ENCODE measurements at regions not wholly inside any gene's neighbourhood (a gene's known extent, or its start where the extent isn't known, plus 50 kb on each side); places are given as distances from the start of the nearest gene placed in this dataset.

DNA sequence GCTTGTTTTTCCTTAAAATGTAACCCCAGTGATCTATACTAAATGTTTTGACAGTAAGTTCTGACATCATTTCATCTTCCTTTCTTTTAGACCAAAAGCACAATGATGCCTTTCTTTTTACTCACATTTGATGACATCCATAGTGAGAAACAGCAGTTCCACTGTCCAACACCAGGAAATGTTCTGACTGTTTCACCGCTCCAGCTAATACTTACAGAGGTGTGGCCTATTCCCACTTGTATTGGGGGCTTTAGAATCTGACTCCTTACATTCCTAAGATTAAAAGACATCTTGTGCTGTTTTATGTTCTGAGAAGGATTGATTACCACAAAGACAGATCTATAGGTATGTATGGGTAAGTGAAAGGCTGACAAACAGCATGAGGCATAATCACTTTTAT is 1018.2 kb upstream of the PRMT6 start:
- TF ChIP-seq POLR2A (IDR thresholded peaks at IDR 0.05), result no peak
- TF ChIP-seq, protein P1, sequence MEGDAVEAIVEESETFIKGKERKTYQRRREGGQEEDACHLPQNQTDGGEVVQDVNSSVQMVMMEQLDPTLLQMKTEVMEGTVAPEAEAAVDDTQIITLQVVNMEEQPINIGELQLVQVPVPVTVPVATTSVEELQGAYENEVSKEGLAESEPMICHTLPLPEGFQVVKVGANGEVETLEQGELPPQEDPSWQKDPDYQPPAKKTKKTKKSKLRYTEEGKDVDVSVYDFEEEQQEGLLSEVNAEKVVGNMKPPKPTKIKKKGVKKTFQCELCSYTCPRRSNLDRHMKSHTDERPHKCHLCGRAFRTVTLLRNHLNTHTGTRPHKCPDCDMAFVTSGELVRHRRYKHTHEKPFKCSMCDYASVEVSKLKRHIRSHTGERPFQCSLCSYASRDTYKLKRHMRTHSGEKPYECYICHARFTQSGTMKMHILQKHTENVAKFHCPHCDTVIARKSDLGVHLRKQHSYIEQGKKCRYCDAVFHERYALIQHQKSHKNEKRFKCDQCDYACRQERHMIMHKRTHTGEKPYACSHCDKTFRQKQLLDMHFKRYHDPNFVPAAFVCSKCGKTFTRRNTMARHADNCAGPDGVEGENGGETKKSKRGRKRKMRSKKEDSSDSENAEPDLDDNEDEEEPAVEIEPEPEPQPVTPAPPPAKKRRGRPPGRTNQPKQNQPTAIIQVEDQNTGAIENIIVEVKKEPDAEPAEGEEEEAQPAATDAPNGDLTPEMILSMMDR (IDR thresholded peaks at IDR 0.05), result peak in 1 of 3 experiments; percentile 20

Data from testis (tissue), 2 donors.